Osteoblast (primary cell): ENCODE measurements at regions not wholly inside any gene's neighbourhood (a gene's known extent, or its start where the extent isn't known, plus 50 kb on each side); places are given as distances from the start of the nearest gene placed in this dataset. TPM values are rescaled to one million over a fixed set of nuclear protein-coding genes. Genes with fewer than 3 reads are reported as not detected.

Experiments
- small RNA-seq: library from RNA; depleted of rRNA; stranded (forward); fragments of <200 nt; gene quantifications from one replicate; pipeline ENCODE3, GENCODE V24; 2012

Small RNAs in the stretch of these regions (small RNA-seq; reads per million reads assigned to genes)
- 1.4 reads per million, percentile 48 among the genes with 10 or more reads in this experiment for gene RNU6-1145P
- not detected for gene RPS29P10
